ENCODE measurements at regions not wholly inside any gene's neighbourhood (a gene's known extent, or its start where the extent isn't known, plus 50 kb on each side); places are given as distances from the start of the nearest gene placed in this dataset.

DNA sequence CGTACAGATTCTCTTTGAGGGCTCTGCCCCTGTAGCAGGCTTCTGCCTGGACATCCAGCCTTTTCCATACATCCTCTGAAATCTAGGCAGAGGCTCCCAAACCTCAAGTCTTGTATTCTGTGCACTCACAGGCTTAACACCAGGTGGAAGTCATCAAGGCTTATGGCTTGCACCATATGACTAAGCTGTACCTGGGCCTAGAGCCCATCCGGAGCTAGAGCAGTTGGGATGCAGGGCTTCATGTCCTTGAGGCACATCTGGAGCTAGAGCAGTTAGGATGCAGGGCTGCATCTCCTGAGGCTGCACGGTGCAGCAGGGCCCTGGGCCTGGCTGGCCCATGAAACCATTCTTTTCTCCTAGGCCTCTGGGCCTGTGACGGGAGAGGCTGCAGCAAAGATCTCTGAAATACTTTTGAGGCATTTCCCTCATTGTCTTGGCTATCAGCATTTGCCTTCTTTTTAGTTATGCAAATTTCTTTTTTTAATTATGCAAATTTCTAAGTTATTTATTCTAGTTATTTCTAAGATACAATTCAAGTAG lies 98.7 kb downstream of the CD24 start:
- Histone ChIP-seq H3K36me3 (ENCODE audit: low read depth, missing control alignments) (no peaks in the 10 kb centered on the region), H3K27ac (no peak overlapping the region), H3K4me3 (no peak overlapping the region), H3K4me1 (no peaks in the 10 kb centered on the region), H3K9me3 (no peaks in the 10 kb centered on the region), H3K27me3 (no peaks in the 10 kb centered on the region)
- 93 to 97% methylated on average over 4 of the region's 4 CpGs for WGBS, 2 donors
- DNase-seq = no peak
- TF ChIP-seq, protein P1, sequence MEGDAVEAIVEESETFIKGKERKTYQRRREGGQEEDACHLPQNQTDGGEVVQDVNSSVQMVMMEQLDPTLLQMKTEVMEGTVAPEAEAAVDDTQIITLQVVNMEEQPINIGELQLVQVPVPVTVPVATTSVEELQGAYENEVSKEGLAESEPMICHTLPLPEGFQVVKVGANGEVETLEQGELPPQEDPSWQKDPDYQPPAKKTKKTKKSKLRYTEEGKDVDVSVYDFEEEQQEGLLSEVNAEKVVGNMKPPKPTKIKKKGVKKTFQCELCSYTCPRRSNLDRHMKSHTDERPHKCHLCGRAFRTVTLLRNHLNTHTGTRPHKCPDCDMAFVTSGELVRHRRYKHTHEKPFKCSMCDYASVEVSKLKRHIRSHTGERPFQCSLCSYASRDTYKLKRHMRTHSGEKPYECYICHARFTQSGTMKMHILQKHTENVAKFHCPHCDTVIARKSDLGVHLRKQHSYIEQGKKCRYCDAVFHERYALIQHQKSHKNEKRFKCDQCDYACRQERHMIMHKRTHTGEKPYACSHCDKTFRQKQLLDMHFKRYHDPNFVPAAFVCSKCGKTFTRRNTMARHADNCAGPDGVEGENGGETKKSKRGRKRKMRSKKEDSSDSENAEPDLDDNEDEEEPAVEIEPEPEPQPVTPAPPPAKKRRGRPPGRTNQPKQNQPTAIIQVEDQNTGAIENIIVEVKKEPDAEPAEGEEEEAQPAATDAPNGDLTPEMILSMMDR (IDR thresholded peaks at IDR 0.05) = no peak
- TF ChIP-seq POLR2A (IDR thresholded peaks at IDR 0.05) = no peak
- intact Hi-C loops (cut with DNase I; ENCODE audit: low total_unique reads) = no loop called here

DNA sequence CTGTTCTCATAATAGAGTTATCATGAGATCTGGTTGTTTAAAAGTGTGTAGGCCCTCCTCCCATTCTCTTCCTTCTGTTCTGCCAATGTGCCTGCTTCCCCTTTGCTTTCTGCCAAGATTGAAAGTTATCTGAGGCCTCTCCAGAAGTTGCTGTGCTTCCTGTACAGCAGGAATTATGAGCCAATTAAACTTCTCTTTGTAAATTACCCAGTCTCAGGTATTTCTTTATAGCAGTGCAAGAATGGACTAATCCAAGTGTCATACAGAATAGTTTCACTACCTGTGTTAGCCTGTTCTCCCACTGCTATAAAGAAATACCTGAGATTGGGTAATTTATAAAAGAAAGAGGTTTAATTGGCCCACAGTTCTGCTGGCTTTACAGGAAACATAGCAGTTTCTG lies 100.0 kb downstream of the CD24 start:
- H3K4me3 ChIP-seq = no peak overlapping the region
- no peak for DNase-seq
- TF ChIP-seq POLR2A (IDR thresholded peaks at IDR 0.05) = no peak
- TF ChIP-seq, protein P1 (IDR thresholded peaks at IDR 0.05) = no peak
- H3K27me3 ChIP-seq = no peaks in the 10 kb centered on the region
- no peak overlapping the region for H3K27ac ChIP-seq
- H3K36me3 ChIP-seq (ENCODE audit: low read depth, missing control alignments) = no peaks in the 10 kb centered on the region
- H3K4me1 ChIP-seq = no peaks in the 10 kb centered on the region
- H3K9me3 ChIP-seq = no peaks in the 10 kb centered on the region
- intact Hi-C loops (cut with DNase I; ENCODE audit: low total_unique reads) = no loop called here

DNA sequence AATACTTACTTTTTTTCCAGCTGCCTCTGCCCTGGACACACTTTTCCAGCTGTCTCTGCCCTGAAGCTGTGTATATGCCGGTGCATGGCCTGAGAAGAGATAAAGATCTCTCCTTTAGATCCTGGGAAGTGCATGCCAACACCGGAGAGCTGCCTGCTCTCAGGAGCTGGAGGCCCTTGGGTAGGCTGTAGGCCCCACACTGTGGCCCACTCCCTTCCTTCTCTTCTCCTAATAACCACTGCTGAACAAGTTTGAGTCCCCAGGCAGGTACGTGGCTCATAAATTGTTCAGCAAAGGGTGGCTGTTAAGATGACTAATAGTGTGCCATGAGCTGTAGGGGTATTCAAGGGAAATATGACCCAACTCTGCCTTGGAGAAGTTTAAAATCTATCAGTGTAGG lies 102.5 kb downstream of the CD24 start:
- Histone ChIP-seq H3K36me3 (ENCODE audit: low read depth, missing control alignments) (no peaks in the 10 kb centered on the region), H3K4me3 (no peak overlapping the region), H3K9me3 (no peaks in the 10 kb centered on the region), H3K4me1 (no peaks in the 10 kb centered on the region), H3K27me3 (no peaks in the 10 kb centered on the region), H3K27ac (no peak overlapping the region)
- intact Hi-C loops (cut with DNase I; ENCODE audit: low total_unique reads) = no loop called here
- no peak for DNase-seq
- TF ChIP-seq, protein P1 (IDR thresholded peaks at IDR 0.05) = no peak
- no peak for TF ChIP-seq POLR2A (IDR thresholded peaks at IDR 0.05)
- WGBS, 2 donors = 41 to 47% methylated on average over 3 of the region's 3 CpGs

DNA sequence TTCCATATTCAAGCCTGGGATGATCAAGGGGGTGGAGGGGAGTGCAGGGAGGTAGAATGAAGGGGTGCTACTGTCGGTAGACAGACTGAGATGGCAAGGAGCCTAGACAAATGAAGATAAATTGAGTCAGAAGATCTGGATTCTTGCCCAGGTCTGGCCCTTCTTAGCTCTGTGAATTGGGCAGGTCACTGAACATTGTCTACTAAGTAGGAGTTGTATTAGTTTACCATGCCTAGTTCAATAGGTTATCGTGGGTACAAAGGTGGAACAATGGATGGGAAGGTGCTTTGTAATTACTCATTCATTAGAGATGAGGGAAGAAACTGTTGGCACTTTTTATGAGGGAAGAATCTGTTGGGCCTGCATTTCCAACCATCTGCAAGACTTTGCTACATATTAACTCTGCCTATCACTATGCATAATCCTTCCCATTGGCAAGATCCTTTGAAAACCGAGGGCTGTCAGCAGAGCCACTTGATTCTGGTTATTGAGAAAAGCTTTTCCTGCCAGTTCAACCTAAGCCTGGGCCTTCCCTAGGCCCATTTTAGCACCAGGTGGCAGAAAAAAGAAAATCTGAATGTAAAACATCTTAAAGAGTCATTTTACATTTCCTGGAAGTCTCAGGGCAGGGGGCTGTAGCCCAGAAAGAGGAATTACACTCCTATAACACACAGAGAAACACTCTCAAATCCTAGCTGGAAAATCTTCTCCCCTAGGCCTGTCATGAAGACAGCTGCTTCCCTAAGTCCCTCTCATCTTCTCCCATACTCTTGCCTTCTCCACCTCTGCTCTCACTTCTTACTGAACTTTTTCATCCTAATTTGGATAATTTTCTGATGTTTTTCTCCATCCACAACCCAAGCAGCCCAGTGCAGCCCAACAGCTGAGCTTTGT lies 103.5 kb downstream of the CD24 start:
- intact Hi-C loops (cut with DNase I; ENCODE audit: low total_unique reads) = no loop called here
- Histone ChIP-seq H3K4me3 (no peak overlapping the region), H3K36me3 (ENCODE audit: low read depth, missing control alignments) (no peaks in the 10 kb centered on the region), H3K9me3 (no peaks in the 10 kb centered on the region), H3K27me3 (no peaks in the 10 kb centered on the region), H3K4me1 (no peaks in the 10 kb centered on the region), H3K27ac (no peak overlapping the region)
- no peak for DNase-seq
- TF ChIP-seq POLR2A (IDR thresholded peaks at IDR 0.05) = no peak
- TF ChIP-seq, protein P1 (IDR thresholded peaks at IDR 0.05) = no peak
- WGBS, 2 donors = 67 to 71% methylated on average over 3 of the region's 3 CpGs

DNA sequence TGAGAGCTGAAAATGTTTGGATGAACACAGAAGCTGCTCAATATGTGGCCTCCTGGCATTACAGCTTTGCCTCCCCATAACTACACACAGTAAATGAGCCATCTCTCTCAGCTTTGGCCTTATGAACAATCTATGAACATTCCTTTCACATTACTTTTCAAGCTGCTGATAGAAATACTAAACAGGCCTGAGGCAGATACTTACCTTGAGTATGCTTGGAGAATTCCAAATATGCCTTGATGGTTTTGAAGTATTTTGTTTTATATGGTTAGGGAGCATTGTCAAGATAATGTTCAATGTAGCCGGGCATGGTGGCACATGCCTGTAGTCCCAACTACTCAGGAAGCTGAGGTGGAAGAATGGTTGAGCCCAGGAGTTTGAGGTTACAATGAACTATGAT lies 104.5 kb downstream of the CD24 start:
- Histone ChIP-seq H3K27me3 (no peaks in the 10 kb centered on the region), H3K4me3 (no peak overlapping the region), H3K9me3 (no peaks in the 10 kb centered on the region), H3K27ac (no peak overlapping the region), H3K36me3 (ENCODE audit: low read depth, missing control alignments) (no peaks in the 10 kb centered on the region), H3K4me1 (no peaks in the 10 kb centered on the region)
- 82 to 96% methylated on average over 1 of the region's 1 CpG for WGBS, 2 donors
- intact Hi-C loops (cut with DNase I; ENCODE audit: low total_unique reads) = no loop called here
- no peak for DNase-seq
- no peak for TF ChIP-seq POLR2A (IDR thresholded peaks at IDR 0.05)
- TF ChIP-seq, protein P1 (IDR thresholded peaks at IDR 0.05) = no peak

All from testis (tissue), 2 donors.